ENCODE measurements at regions not wholly inside any gene's neighbourhood (a gene's known extent, or its start where the extent isn't known, plus 50 kb on each side); places are given as distances from the start of the nearest gene placed in this dataset.
A peak's percentile ranks its signal among the peaks of the same experiment; 100 is the strongest.

DNA sequence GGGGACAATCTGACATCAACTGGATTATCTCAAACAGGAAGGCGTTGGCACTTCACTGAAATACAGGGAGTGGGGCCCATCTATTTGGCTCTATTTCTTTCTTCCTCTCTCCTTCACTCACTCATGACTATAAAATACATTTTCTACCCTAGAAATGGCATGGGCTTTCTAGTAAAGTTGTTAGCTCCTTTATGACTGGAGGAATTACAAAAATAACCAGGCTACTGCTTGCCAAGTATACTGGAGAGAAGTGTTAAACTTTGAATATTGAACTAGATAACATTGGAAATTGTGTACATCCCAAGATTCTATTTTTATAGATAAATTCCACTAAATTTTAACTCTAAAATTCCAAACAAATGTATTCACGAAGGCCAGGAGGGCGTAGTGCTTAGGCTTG lies 255.7 kb upstream of the SORCS1 start:
- no peak for DNase-seq (ENCODE audit: low read depth)
- TF ChIP-seq CTCF (IDR thresholded peaks at IDR 0.05; ENCODE audit: low read length, missing control alignments), result no peak
- no peak overlapping the region for H3K4me3 ChIP-seq (replicated peaks; ENCODE audit: low read depth, low read length)

- no peak overlapping the region for H3K4me3 ChIP-seq (replicated peaks; ENCODE audit: low read depth, low read length)
- TF ChIP-seq CTCF (IDR thresholded peaks at IDR 0.05; ENCODE audit: low read length, missing control alignments), result no peak
- DNase-seq (ENCODE audit: low read depth), result no peak
Measured at GRCh38 chr10:107418085-107418806, 253.7 kb upstream of the SORCS1 start.

- H3K4me3 ChIP-seq (replicated peaks; ENCODE audit: low read depth, low read length), result no peak overlapping the region
- DNase-seq (ENCODE audit: low read depth), result peak; percentile 30
- no peak for TF ChIP-seq CTCF (IDR thresholded peaks at IDR 0.05; ENCODE audit: low read length, missing control alignments)
Measured at GRCh38 chr10:107417446-107417845, 252.9 kb upstream of the SORCS1 start.

DNA sequence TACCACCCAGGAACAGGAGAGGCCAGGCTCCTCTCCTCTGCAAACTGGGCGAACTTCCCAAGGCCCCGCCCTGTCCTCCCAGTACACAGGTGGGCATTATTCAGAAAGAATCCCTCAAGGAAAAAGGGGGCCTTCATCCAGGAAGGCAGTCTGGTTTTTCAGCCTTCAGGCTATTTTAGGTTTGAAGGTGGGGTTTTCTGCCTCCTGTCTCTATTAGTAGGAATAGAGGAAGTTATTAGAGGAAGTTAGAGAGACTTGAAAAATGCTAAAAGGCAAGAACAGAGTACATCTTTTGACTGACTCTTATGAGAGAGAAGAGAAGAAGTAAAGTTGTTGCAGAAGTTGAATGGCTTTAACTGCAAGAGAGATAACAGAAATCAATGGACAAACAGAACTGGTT lies 250.9 kb upstream of the SORCS1 start:
- no peak overlapping the region for H3K4me3 ChIP-seq (replicated peaks; ENCODE audit: low read depth, low read length)
- TF ChIP-seq CTCF (IDR thresholded peaks at IDR 0.05; ENCODE audit: low read length, missing control alignments), result no peak
- DNase-seq (ENCODE audit: low read depth), result no peak

DNA sequence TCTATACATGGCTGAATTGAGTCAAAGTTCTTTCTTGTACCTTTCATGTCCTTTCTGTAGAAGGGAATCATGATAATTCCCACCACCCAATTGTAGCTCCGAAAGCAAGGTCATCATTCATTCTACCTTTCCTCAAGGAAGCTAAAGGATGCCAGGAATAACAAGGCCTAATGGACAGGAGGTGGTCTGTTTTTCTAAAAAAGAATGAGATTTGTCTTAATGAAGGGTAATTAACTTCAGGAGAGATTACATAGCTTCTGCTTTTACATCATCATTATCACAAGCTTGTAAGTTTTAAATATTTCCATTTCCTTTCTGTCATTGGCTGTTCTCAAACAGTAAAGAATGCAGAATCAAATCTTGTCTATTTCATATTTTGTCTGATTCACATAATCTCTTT lies 249.5 kb upstream of the SORCS1 start:
- TF ChIP-seq CTCF (IDR thresholded peaks at IDR 0.05; ENCODE audit: low read length, missing control alignments), result no peak
- DNase-seq (ENCODE audit: low read depth), result no peak
- H3K4me3 ChIP-seq (replicated peaks; ENCODE audit: low read depth, low read length), result no peak overlapping the region

- no peak overlapping the region for H3K4me3 ChIP-seq (replicated peaks; ENCODE audit: low read depth, low read length)
- DNase-seq (ENCODE audit: low read depth), result peak; percentile 62
- peak; percentile 37 for TF ChIP-seq CTCF (IDR thresholded peaks at IDR 0.05; ENCODE audit: low read length, missing control alignments)
Measured at GRCh38 chr10:107409522-107409921, 245.0 kb upstream of the SORCS1 start.

DNA sequence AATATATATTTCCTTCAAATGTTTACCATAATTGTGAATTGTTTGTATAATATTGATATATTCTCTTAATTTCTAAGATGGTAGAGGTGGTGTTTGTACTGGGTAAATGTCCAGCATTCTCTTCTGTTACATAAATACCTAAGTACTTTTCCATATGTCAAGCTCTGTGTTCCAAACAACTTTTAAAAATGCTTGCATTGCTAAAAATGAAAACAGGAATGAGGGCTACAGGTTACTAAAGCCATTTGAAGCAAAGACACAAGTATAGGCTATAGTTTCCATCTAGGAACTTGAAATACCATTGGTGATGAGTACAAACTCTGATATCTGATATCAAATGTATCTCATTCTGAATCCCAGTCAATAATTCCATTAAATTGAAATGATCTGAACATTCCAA lies 233.6 kb upstream of the SORCS1 start:
- no peak for TF ChIP-seq CTCF (IDR thresholded peaks at IDR 0.05; ENCODE audit: low read length, missing control alignments)
- no peak overlapping the region for H3K4me3 ChIP-seq (replicated peaks; ENCODE audit: low read depth, low read length)
- no peak for DNase-seq (ENCODE audit: low read depth)

Measured in fibroblast of pulmonary artery (primary cell).